ENCODE measurements at regions not wholly inside any gene's neighbourhood (a gene's known extent, or its start where the extent isn't known, plus 50 kb on each side); places are given as distances from the start of the nearest gene placed in this dataset.
"Not testable (repeated sequence)": the region's sequence is repeated elsewhere in the genome, so short reads cannot be mapped to it uniquely, and the experiment has no call there.

DNA sequence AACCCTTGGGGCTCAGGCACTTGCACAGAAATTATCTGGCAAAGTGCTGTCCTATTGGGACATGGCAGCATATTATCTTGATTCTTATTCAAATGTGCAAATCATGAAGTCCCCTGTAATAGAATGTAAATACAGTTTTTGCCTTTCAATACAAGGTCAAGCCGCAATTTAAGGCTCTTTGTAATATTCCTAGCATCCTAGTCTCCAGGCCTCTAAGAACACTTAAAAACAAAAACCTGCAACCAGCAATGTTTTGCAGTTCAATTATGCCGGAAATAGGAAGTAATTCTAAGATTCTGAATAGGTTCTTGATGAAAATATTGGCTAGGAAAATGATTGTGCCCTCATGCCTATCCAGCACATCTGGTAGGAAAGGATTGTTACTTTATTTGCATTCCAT, 197.2 kb upstream of the IRAK1BP1 start:
- Histone ChIP-seq H3K36me3 (ENCODE audit: control insufficient read depth in 4 of 4, insufficient read depth in 4 of 4, low read length in 3 of 4) (no peaks in the 10 kb centered on the region), H3K27ac (ENCODE audit: insufficient read depth in 1 of 2, low read depth in 1 of 2, low read length in 2 of 2, poor library complexity in 1 of 2, severe bottlenecking in 2 of 2) (no peak overlapping the region), H3K4me1 (ENCODE audit: control extremely low read depth in 1 of 4, control insufficient read depth in 4 of 4, insufficient read depth in 4 of 4, low read length in 3 of 4) (no peaks in the 10 kb centered on the region), H3K4me3 (ENCODE audit: control insufficient read depth in 1 of 7, extremely low read depth in 1 of 7, insufficient read depth in 4 of 7, low read depth in 2 of 7, low read length in 6 of 7) (no peak overlapping the region), H3K27me3 (replicated peaks in 2 of 5; ENCODE audit: control insufficient read depth in 4 of 5, insufficient read depth in 5 of 5, low read length in 4 of 5) (no peaks in the 10 kb centered on the region), H3K9me3 (ENCODE audit: control extremely low read depth in 1 of 5, control insufficient read depth in 4 of 5, insufficient read depth in 2 of 5, low read depth in 1 of 5, low read length in 4 of 5) (no peaks in the 10 kb centered on the region)
- CTCF ChIA-PET, result no interaction called here
- DNase-seq, result no peak
- no CpG with 5 or more reads among the region's 2 CpGs for WGBS (ENCODE audit: insufficient coverage)
- POLR2A ChIA-PET, result no interaction called here

DNA sequence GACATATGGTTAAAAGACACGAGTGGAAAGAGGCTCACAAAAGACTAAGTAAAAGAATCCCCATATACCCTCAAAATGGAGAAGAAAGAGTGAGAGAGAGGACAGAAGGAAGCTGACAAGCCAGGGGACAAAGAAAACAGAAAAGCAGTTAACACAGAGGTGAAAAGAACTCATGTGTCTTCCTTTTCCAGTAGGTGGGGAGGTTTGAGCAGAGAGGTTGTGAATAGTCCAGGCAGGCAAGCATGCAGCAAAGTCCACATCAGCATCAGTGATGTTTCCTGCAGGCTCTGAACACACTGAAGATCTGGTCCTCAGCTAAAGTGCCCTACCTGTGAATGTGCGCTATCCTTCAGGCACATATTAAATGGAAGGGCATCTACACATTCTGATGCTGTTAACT, 196.5 kb upstream of the IRAK1BP1 start:
- H3K4me1 ChIP-seq (ENCODE audit: control extremely low read depth in 1 of 4, control insufficient read depth in 4 of 4, insufficient read depth in 4 of 4, low read length in 3 of 4), result no peaks in the 10 kb centered on the region
- no peak for DNase-seq
- no peak overlapping the region for H3K27ac ChIP-seq (ENCODE audit: insufficient read depth in 1 of 2, low read depth in 1 of 2, low read length in 2 of 2, poor library complexity in 1 of 2, severe bottlenecking in 2 of 2)
- no peaks in the 10 kb centered on the region for H3K27me3 ChIP-seq (replicated peaks in 2 of 5; ENCODE audit: control insufficient read depth in 4 of 5, insufficient read depth in 5 of 5, low read length in 4 of 5)
- ChIA-PET POLR2A (no interaction called here), CTCF (no interaction called here)
- WGBS (ENCODE audit: insufficient coverage), result 100% methylated on average over 1 of the region's 2 CpGs
- peaks cover 0 to under 1% (median 0%) of the 10 kb centered on the region in 5 experiments for H3K9me3 ChIP-seq (ENCODE audit: control extremely low read depth in 1 of 5, control insufficient read depth in 4 of 5, insufficient read depth in 2 of 5, low read depth in 1 of 5, low read length in 4 of 5)
- no peak overlapping the region for H3K4me3 ChIP-seq (ENCODE audit: control insufficient read depth in 1 of 7, extremely low read depth in 1 of 7, insufficient read depth in 4 of 7, low read depth in 2 of 7, low read length in 6 of 7)
- no peaks in the 10 kb centered on the region for H3K36me3 ChIP-seq (ENCODE audit: control insufficient read depth in 4 of 4, insufficient read depth in 4 of 4, low read length in 3 of 4)

DNA sequence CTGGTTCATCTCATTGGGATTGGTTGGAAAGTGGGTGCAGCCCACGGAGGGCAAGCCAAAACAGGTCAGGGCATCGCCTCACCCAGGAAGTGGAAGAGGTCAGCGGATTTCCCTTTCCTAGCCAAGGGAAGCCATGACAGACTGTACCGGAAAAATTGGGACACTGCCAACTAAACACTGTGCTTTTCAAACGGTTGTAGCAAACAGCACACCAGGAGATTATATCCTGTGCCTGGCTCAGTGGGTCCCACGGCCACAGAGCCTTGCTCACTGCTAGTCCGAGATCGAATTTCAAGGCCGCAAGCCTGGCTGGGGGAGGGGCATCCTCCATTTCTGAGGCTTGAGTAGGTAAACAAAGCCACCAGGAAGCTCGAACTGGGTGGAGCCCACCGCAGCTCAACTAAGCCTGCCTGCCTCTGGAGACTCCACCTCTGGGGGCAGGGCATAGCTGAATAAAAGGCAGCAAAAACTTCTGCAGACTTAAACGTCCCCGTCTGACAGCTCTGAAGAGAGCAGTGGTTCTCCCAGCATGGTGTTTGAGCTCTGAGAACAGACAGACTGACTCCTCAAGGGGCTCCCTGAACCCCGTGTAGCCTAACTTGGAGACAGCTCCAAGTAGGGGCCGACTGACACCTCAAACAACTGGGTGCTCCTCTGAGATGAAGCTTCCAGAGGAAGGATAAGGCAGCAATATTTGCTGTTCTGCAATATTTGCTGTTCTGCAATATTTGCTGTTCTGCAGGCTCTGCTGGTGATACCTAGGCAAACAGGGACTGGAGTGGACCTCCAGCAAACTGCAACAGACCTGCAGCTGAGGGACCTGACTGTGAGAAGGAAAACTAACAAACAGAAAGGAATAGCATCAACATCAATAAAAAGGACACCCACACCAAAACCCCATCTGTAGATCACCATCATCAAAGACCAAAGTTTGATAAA, 191.0 kb upstream of the IRAK1BP1 start:
- H3K4me3 ChIP-seq (ENCODE audit: control insufficient read depth in 1 of 7, extremely low read depth in 1 of 7, insufficient read depth in 4 of 7, low read depth in 2 of 7, low read length in 6 of 7); H3K27ac ChIP-seq (ENCODE audit: insufficient read depth in 1 of 2, low read depth in 1 of 2, low read length in 2 of 2, poor library complexity in 1 of 2, severe bottlenecking in 2 of 2); DNase-seq; H3K4me1 ChIP-seq (ENCODE audit: control extremely low read depth in 1 of 4, control insufficient read depth in 4 of 4, insufficient read depth in 4 of 4, low read length in 3 of 4); POLR2A ChIA-PET; H3K27me3 ChIP-seq (replicated peaks in 2 of 5; ENCODE audit: control insufficient read depth in 4 of 5, insufficient read depth in 5 of 5, low read length in 4 of 5); H3K36me3 ChIP-seq (ENCODE audit: control insufficient read depth in 4 of 4, insufficient read depth in 4 of 4, low read length in 3 of 4); H3K9me3 ChIP-seq (ENCODE audit: control extremely low read depth in 1 of 5, control insufficient read depth in 4 of 5, insufficient read depth in 2 of 5, low read depth in 1 of 5, low read length in 4 of 5): not testable (repeated sequence)
- 96% methylated on average over 14 of the region's 15 CpGs for WGBS (ENCODE audit: insufficient coverage)
- CTCF ChIA-PET, result interaction anchor here (0.6 kb wide), 1 partner anchor 194 kb away, joined by 3 read pairs; no protein-coding TSS in a partner anchor

DNA sequence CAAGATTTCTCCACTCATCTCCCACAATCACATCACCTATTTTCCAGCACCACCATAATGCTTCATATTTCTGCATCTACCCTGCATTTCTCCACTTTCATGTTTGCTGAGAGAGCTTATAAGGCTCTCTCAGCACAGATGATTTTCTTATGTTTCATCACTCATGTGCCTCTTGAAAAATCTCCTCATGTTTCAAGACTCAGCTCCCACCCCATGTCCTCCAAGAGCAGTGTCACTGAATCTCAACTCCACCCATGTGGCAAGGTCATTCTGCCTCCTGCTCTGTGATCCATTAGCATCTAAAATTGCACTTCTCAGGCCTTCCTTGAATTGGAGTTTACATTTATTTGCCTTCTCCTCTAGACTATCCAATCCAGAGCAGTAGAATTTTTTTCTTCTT, 178.7 kb upstream of the IRAK1BP1 start:
- Histone ChIP-seq H3K27ac (ENCODE audit: insufficient read depth in 1 of 2, low read depth in 1 of 2, low read length in 2 of 2, poor library complexity in 1 of 2, severe bottlenecking in 2 of 2) (no peak overlapping the region), H3K9me3 (ENCODE audit: control extremely low read depth in 1 of 5, control insufficient read depth in 4 of 5, insufficient read depth in 2 of 5, low read depth in 1 of 5, low read length in 4 of 5) (no peaks in the 10 kb centered on the region), H3K36me3 (ENCODE audit: control insufficient read depth in 4 of 4, insufficient read depth in 4 of 4, low read length in 3 of 4) (no peaks in the 10 kb centered on the region), H3K4me1 (ENCODE audit: control extremely low read depth in 1 of 4, control insufficient read depth in 4 of 4, insufficient read depth in 4 of 4, low read length in 3 of 4) (no peaks in the 10 kb centered on the region), H3K4me3 (ENCODE audit: control insufficient read depth in 1 of 7, extremely low read depth in 1 of 7, insufficient read depth in 4 of 7, low read depth in 2 of 7, low read length in 6 of 7) (no peak overlapping the region), H3K27me3 (replicated peaks in 2 of 5; ENCODE audit: control insufficient read depth in 4 of 5, insufficient read depth in 5 of 5, low read length in 4 of 5) (no peaks in the 10 kb centered on the region)
- no peak for DNase-seq
- CTCF ChIA-PET, result no interaction called here
- POLR2A ChIA-PET, result no interaction called here

DNA sequence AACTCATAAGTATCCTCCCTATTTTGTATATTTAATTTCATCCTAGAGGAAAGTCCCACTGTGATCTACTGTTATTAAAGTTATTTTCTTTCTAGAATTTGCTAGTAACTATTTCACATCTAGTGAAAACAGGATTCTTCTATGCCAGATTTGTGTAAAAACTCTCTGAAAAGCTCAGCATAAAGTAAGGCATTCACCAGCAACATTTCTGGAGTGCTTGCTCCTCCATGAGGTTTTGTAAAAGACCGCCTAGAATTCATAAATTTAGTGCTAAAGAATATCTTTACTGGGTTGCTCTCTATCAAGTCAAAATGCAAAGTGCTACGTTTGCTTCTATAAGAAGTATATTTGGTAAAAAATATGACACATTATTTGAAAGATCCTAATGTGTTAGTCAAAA, 173.5 kb upstream of the IRAK1BP1 start:
- H3K9me3 ChIP-seq (ENCODE audit: control extremely low read depth in 1 of 5, control insufficient read depth in 4 of 5, insufficient read depth in 2 of 5, low read depth in 1 of 5, low read length in 4 of 5), result no peaks in the 10 kb centered on the region
- CTCF ChIA-PET, result no interaction called here
- WGBS (ENCODE audit: insufficient coverage), result no CpG with 5 or more reads among the region's 2 CpGs
- POLR2A ChIA-PET, result no interaction called here
- no peak overlapping the region for H3K27ac ChIP-seq (ENCODE audit: insufficient read depth in 1 of 2, low read depth in 1 of 2, low read length in 2 of 2, poor library complexity in 1 of 2, severe bottlenecking in 2 of 2)
- no peaks in the 10 kb centered on the region for H3K36me3 ChIP-seq (ENCODE audit: control insufficient read depth in 4 of 4, insufficient read depth in 4 of 4, low read length in 3 of 4)
- H3K4me1 ChIP-seq (ENCODE audit: control extremely low read depth in 1 of 4, control insufficient read depth in 4 of 4, insufficient read depth in 4 of 4, low read length in 3 of 4), result no peaks in the 10 kb centered on the region
- no peak for DNase-seq
- H3K4me3 ChIP-seq (ENCODE audit: control insufficient read depth in 1 of 7, extremely low read depth in 1 of 7, insufficient read depth in 4 of 7, low read depth in 2 of 7, low read length in 6 of 7), result no peak overlapping the region
- H3K27me3 ChIP-seq (replicated peaks in 2 of 5; ENCODE audit: control insufficient read depth in 4 of 5, insufficient read depth in 5 of 5, low read length in 4 of 5), result no peaks in the 10 kb centered on the region

DNA sequence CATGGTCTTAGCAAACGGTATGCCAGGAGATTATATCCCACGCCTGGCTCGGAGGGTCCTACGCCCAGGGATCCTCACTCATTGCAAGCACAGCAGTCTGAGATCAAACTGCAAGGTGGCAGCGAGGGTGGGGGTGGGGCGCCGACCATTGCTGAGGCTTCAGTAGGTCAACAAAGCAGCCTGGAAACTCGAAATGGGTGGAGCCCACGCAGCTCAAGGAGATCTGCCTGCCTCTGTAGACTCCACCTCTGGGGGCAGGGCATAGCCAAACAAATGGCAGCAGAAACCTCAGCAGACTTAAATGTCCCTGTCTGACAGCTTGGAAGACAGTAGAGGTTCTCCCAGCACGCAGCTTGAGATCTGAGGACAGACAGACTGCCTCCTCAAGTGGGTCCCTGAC, 172.7 kb upstream of the IRAK1BP1 start:
- POLR2A ChIA-PET; H3K27me3 ChIP-seq (replicated peaks in 2 of 5; ENCODE audit: control insufficient read depth in 4 of 5, insufficient read depth in 5 of 5, low read length in 4 of 5); H3K36me3 ChIP-seq (ENCODE audit: control insufficient read depth in 4 of 4, insufficient read depth in 4 of 4, low read length in 3 of 4); H3K4me1 ChIP-seq (ENCODE audit: control extremely low read depth in 1 of 4, control insufficient read depth in 4 of 4, insufficient read depth in 4 of 4, low read length in 3 of 4); H3K4me3 ChIP-seq (ENCODE audit: control insufficient read depth in 1 of 7, extremely low read depth in 1 of 7, insufficient read depth in 4 of 7, low read depth in 2 of 7, low read length in 6 of 7); H3K9me3 ChIP-seq (ENCODE audit: control extremely low read depth in 1 of 5, control insufficient read depth in 4 of 5, insufficient read depth in 2 of 5, low read depth in 1 of 5, low read length in 4 of 5); H3K27ac ChIP-seq (ENCODE audit: insufficient read depth in 1 of 2, low read depth in 1 of 2, low read length in 2 of 2, poor library complexity in 1 of 2, severe bottlenecking in 2 of 2); CTCF ChIA-PET; DNase-seq: not testable (repeated sequence)
- WGBS (ENCODE audit: insufficient coverage), result 98% methylated on average over 9 of the region's 10 CpGs

DNA sequence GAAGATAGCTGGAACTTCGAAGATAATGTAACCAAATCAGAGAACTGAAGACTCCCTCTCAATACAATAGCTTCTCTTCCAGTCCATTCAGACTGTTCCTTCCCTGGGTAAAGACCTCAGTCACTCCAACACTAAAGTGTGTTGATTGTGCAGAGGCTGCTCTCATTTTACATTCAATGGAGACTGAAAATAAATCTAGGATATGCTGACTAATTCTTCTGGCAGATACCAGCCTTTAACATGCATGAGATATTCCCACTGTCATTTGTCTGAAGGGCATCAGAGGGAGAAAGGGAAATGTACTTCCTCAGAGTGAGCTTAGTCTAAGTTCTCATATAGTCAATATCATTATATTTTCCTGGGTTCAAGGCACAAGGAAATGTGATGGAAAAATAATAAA, 166.4 kb upstream of the IRAK1BP1 start:
- H3K27ac ChIP-seq (ENCODE audit: insufficient read depth in 1 of 2, low read depth in 1 of 2, low read length in 2 of 2, poor library complexity in 1 of 2, severe bottlenecking in 2 of 2), result no peak overlapping the region
- POLR2A ChIA-PET, result no interaction called here
- H3K4me3 ChIP-seq (ENCODE audit: control insufficient read depth in 1 of 7, extremely low read depth in 1 of 7, insufficient read depth in 4 of 7, low read depth in 2 of 7, low read length in 6 of 7), result no peak overlapping the region
- H3K4me1 ChIP-seq (ENCODE audit: control extremely low read depth in 1 of 4, control insufficient read depth in 4 of 4, insufficient read depth in 4 of 4, low read length in 3 of 4), result no peaks in the 10 kb centered on the region
- H3K9me3 ChIP-seq (ENCODE audit: control extremely low read depth in 1 of 5, control insufficient read depth in 4 of 5, insufficient read depth in 2 of 5, low read depth in 1 of 5, low read length in 4 of 5), result no peaks in the 10 kb centered on the region
- no peaks in the 10 kb centered on the region for H3K27me3 ChIP-seq (replicated peaks in 2 of 5; ENCODE audit: control insufficient read depth in 4 of 5, insufficient read depth in 5 of 5, low read length in 4 of 5)
- DNase-seq, result no peak
- CTCF ChIA-PET, result no interaction called here
- no peaks in the 10 kb centered on the region for H3K36me3 ChIP-seq (ENCODE audit: control insufficient read depth in 4 of 4, insufficient read depth in 4 of 4, low read length in 3 of 4)
- no CpG with 5 or more reads among the region's 1 CpG for WGBS (ENCODE audit: insufficient coverage)

Data from common myeloid progenitor, CD34-positive (primary cell).